KMS-11 (cell line): ENCODE measurements at regions not wholly inside any gene's neighbourhood (a gene's known extent, or its start where the extent isn't known, plus 50 kb on each side); places are given as distances from the start of the nearest gene placed in this dataset.

ENCODE experiments used
- H2AFZ ChIP-seq: fragments of 200-600 bp; sonication (generic); 2 replicates; pipeline ENCODE4 v1.6.1; 2016; ENCODE audit warnings: antibody characterized with exemption, mixed run types, low read depth
- H3K27ac ChIP-seq: fragments of 200-600 bp; sonication (generic); 2 replicates; pipeline ENCODE4 v1.6.1; 2016; ENCODE audit warnings: mild to moderate bottlenecking, mixed run types
- H3K27me3 ChIP-seq: fragments of 200-600 bp; sonication (generic); 2 replicates; pipeline ENCODE4 v1.6.1; 2017; ENCODE audit warnings: mild to moderate bottlenecking, low read depth, mixed run types, moderate library complexity; ENCODE audit not compliant: insufficient read depth
- H3K36me3 ChIP-seq: fragments of 200-600 bp; sonication (generic); 2 replicates; pipeline ENCODE4 v1.6.1; 2017; ENCODE audit warnings: mild to moderate bottlenecking, mixed run types; ENCODE audit not compliant: insufficient read depth
- H3K4me1 ChIP-seq: fragments of 200-600 bp; sonication (generic); 2 replicates; pipeline ENCODE4 v1.6.1; 2016; ENCODE audit warnings: mild to moderate bottlenecking, low read depth, mixed run types; ENCODE audit not compliant: poor library complexity, severe bottlenecking
- H3K4me2 ChIP-seq: fragments of 200-600 bp; sonication (generic); 2 replicates; pipeline ENCODE4 v1.7.0; 2016; ENCODE audit warnings: mild to moderate bottlenecking, mixed run types
- H3K4me3 ChIP-seq: fragments of 200-600 bp; sonication (generic); IDR thresholded peaks from 2 replicates; pipeline ENCODE4 v1.6.1; 2017; ENCODE audit warnings: low read depth, low read length, mixed read lengths; ENCODE audit not compliant: insufficient read depth
- H3K79me2 ChIP-seq: fragments of 200-600 bp; sonication (generic); 2 replicates; pipeline ENCODE4 v1.6.1; 2016; ENCODE audit warnings: low read depth, mixed run types; ENCODE audit not compliant: insufficient read depth
- H3K9ac ChIP-seq: fragments of 200-600 bp; sonication (generic); 2 replicates; pipeline ENCODE4 v1.6.1; 2016; ENCODE audit warnings: mild to moderate bottlenecking, mixed run types
- H4K20me1 ChIP-seq: fragments of 200-600 bp; sonication (generic); 2 replicates; pipeline ENCODE4 v1.6.1; 2016; ENCODE audit warnings: mild to moderate bottlenecking, mixed run types; ENCODE audit not compliant: insufficient read depth
- TF ChIP-seq, protein P1 (sequence below): fragments of 200-600 bp; sonication (generic); conservative IDR thresholded peaks from 2 replicates; pipeline ENCODE4 v1.6.1; 2017; ENCODE audit warnings: low read depth, mild to moderate bottlenecking, antibody characterized with exemption, low read length, moderate library complexity, mixed read lengths

GRCh38 chr6:152859225-152859624 is 108.6 kb downstream of the VIP start:
- H3K79me2 ChIP-seq = no peaks in the 10 kb centered on the region
- H3K4me2 ChIP-seq = peak overlapping the region; percentile 26

GRCh38 chr6:152863618-152864326 is 113.2 kb downstream of the VIP start:
- no peaks in the 10 kb centered on the region for H3K79me2 ChIP-seq
- H3K27ac ChIP-seq = no peak overlapping the region
- TF ChIP-seq, protein P1, sequence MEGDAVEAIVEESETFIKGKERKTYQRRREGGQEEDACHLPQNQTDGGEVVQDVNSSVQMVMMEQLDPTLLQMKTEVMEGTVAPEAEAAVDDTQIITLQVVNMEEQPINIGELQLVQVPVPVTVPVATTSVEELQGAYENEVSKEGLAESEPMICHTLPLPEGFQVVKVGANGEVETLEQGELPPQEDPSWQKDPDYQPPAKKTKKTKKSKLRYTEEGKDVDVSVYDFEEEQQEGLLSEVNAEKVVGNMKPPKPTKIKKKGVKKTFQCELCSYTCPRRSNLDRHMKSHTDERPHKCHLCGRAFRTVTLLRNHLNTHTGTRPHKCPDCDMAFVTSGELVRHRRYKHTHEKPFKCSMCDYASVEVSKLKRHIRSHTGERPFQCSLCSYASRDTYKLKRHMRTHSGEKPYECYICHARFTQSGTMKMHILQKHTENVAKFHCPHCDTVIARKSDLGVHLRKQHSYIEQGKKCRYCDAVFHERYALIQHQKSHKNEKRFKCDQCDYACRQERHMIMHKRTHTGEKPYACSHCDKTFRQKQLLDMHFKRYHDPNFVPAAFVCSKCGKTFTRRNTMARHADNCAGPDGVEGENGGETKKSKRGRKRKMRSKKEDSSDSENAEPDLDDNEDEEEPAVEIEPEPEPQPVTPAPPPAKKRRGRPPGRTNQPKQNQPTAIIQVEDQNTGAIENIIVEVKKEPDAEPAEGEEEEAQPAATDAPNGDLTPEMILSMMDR = peak; percentile 75
- no peaks in the 10 kb centered on the region for H3K36me3 ChIP-seq
- H4K20me1 ChIP-seq = no peaks in the 10 kb centered on the region
- no peak overlapping the region for H3K9ac ChIP-seq
- H2AFZ ChIP-seq = no peak overlapping the region
- no peak overlapping the region for H3K4me3 ChIP-seq
- H3K4me2 ChIP-seq = no peak overlapping the region
- H3K4me1 ChIP-seq = peaks cover 11% of the 10 kb centered on the region
- no peaks in the 10 kb centered on the region for H3K27me3 ChIP-seq

More at GRCh38 chr6:152859225-152859624, 108.6 kb downstream of the VIP start:
- no peak overlapping the region for H3K9ac ChIP-seq
- H3K27me3 ChIP-seq = no peaks in the 10 kb centered on the region
- no peak overlapping the region for H3K4me3 ChIP-seq
- TF ChIP-seq, protein P1 = no peak
- no peak overlapping the region for H2AFZ ChIP-seq
- H4K20me1 ChIP-seq = no peaks in the 10 kb centered on the region
- H3K27ac ChIP-seq = no peak overlapping the region
- H3K36me3 ChIP-seq = no peaks in the 10 kb centered on the region
- H3K4me1 ChIP-seq = peaks cover 26% of the 10 kb centered on the region

DNA sequence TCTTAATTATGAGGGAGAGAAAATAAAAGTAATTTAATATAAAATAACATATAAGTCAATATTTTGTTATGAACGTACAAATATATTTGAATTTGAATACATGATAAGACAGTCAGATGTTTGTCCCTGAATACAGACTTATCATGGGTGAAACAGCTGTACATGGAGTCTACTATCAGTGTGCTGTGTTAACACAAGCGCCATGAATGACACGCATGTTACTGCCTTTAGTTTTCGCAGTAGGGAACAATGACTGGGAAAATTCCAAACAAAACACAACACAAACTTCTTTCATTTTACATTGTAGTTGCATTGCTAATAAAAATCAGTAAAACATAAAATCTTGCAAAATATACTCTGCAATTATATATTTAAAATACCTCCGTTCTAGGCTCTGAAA is 108.6 kb downstream of the FBXO5 start:
- Histone ChIP-seq H3K4me3 (no peak overlapping the region), H3K4me2 (no peak overlapping the region), H3K4me1 (no peaks in the 10 kb centered on the region), H3K27me3 (no peaks in the 10 kb centered on the region), H3K36me3 (no peaks in the 10 kb centered on the region), H4K20me1 (no peaks in the 10 kb centered on the region), H3K9ac (no peak overlapping the region), H3K79me2 (no peaks in the 10 kb centered on the region), H2AFZ (no peak overlapping the region), H3K27ac (no peak overlapping the region)
- TF ChIP-seq, protein P1 = no peak

DNA sequence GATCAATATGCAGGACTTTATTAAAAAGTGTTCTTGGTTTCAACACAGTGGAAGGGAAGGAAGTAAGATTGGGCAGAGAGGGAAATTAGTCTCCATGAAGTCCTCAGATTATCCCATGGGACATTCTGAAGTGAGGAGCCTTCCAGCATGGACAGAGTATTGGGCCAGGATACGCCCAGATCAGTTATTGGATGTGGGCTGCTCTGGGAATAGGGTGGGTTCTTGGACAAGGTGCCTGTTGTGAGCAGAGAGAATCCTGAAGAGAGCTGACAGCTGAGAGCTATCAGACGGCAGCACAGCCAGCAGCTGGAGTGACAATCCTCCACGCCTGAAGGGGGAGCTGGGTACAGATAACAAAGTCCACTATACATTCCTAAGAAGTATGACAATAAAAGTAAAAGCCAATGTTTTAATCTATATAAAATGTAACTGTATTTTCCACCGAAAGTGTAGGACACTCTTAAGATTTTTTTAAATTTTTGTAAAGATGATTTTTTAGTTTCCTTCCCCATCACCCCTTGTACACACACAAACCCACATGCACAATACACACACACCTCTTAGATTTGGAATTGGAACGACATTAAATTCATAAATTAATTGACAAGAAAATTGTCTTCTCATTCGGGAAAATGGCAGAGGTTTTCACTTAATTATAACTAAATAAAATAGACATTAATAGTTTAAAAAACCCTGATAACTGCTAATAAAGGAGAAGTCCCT is 107.8 kb downstream of the FBXO5 start:
- TF ChIP-seq, protein P1 = no peak
- H3K79me2 ChIP-seq = no peaks in the 10 kb centered on the region
- H3K36me3 ChIP-seq = no peaks in the 10 kb centered on the region
- no peak overlapping the region for H3K4me3 ChIP-seq
- H4K20me1 ChIP-seq = no peaks in the 10 kb centered on the region
- H2AFZ ChIP-seq = no peak overlapping the region
- H3K27me3 ChIP-seq = no peaks in the 10 kb centered on the region
- no peak overlapping the region for H3K9ac ChIP-seq
- H3K27ac ChIP-seq = no peak overlapping the region
- H3K4me2 ChIP-seq = no peak overlapping the region
- no peaks in the 10 kb centered on the region for H3K4me1 ChIP-seq
